ENCODE measurements at regions not wholly inside any gene's neighbourhood (a gene's known extent, or its start where the extent isn't known, plus 50 kb on each side); places are given as distances from the start of the nearest gene placed in this dataset.

GRCh38 chr6:96330884-96331283 lies 190.7 kb upstream of the UFL1 start:
- Histone ChIP-seq H3K27me3 (ENCODE audit: insufficient read depth, poor library complexity, severe bottlenecking) (no peaks in the 10 kb centered on the region), H3K4me3 (replicated peaks; ENCODE audit: insufficient read depth, low read length) (no peak overlapping the region), H3K27ac (replicated peaks) (no peak overlapping the region)
- DNase-seq (ENCODE audit: low read depth in 1 of 2, low spot score in 1 of 2) = no peak
- TF ChIP-seq, protein P1, sequence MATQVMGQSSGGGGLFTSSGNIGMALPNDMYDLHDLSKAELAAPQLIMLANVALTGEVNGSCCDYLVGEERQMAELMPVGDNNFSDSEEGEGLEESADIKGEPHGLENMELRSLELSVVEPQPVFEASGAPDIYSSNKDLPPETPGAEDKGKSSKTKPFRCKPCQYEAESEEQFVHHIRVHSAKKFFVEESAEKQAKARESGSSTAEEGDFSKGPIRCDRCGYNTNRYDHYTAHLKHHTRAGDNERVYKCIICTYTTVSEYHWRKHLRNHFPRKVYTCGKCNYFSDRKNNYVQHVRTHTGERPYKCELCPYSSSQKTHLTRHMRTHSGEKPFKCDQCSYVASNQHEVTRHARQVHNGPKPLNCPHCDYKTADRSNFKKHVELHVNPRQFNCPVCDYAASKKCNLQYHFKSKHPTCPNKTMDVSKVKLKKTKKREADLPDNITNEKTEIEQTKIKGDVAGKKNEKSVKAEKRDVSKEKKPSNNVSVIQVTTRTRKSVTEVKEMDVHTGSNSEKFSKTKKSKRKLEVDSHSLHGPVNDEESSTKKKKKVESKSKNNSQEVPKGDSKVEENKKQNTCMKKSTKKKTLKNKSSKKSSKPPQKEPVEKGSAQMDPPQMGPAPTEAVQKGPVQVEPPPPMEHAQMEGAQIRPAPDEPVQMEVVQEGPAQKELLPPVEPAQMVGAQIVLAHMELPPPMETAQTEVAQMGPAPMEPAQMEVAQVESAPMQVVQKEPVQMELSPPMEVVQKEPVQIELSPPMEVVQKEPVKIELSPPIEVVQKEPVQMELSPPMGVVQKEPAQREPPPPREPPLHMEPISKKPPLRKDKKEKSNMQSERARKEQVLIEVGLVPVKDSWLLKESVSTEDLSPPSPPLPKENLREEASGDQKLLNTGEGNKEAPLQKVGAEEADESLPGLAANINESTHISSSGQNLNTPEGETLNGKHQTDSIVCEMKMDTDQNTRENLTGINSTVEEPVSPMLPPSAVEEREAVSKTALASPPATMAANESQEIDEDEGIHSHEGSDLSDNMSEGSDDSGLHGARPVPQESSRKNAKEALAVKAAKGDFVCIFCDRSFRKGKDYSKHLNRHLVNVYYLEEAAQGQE (IDR thresholded peaks at IDR 0.05; ENCODE audit: insufficient replicate concordance, low read depth) = no peak
- TF ChIP-seq POLR2AphosphoS5 (IDR thresholded peaks at IDR 0.05; ENCODE audit: low read depth) = no peak
- no peak for TF ChIP-seq SPI1 (IDR thresholded peaks at IDR 0.05; ENCODE audit: borderline replicate concordance, low read depth)
- TF ChIP-seq GABPA (IDR thresholded peaks at IDR 0.05; ENCODE audit: low read depth) = no peak
- TF ChIP-seq, protein P2, sequence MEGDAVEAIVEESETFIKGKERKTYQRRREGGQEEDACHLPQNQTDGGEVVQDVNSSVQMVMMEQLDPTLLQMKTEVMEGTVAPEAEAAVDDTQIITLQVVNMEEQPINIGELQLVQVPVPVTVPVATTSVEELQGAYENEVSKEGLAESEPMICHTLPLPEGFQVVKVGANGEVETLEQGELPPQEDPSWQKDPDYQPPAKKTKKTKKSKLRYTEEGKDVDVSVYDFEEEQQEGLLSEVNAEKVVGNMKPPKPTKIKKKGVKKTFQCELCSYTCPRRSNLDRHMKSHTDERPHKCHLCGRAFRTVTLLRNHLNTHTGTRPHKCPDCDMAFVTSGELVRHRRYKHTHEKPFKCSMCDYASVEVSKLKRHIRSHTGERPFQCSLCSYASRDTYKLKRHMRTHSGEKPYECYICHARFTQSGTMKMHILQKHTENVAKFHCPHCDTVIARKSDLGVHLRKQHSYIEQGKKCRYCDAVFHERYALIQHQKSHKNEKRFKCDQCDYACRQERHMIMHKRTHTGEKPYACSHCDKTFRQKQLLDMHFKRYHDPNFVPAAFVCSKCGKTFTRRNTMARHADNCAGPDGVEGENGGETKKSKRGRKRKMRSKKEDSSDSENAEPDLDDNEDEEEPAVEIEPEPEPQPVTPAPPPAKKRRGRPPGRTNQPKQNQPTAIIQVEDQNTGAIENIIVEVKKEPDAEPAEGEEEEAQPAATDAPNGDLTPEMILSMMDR (IDR thresholded peaks at IDR 0.05; ENCODE audit: insufficient read depth, low read length) = no peak

DNA sequence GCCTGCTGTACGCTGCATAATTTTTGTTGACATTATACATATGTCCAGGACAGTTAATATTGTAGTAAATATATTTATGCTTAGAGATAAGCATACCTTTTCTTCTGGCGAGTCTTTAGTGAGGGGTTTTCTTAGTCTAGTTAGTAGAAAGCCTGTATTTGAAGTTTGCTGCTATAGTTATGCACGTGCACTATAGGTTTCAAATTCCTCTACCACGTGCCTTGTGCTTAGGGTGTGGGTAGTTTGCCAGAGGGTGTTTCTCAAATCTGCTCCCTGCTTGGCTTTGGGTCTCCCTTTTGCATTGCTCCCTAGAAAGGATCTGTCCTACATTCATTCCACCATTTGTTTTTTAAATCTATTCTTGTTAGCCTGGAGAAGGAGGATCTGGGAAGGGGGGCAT lies 181.4 kb upstream of the UFL1 start:
- Histone ChIP-seq H3K27ac (replicated peaks) (no peak overlapping the region), H3K27me3 (ENCODE audit: insufficient read depth, poor library complexity, severe bottlenecking) (no peaks in the 10 kb centered on the region), H3K4me3 (replicated peaks; ENCODE audit: insufficient read depth, low read length) (no peak overlapping the region)
- DNase-seq (ENCODE audit: low read depth in 1 of 2, low spot score in 1 of 2) = no peak
- no peak for TF ChIP-seq SPI1 (IDR thresholded peaks at IDR 0.05; ENCODE audit: borderline replicate concordance, low read depth)
- no peak for TF ChIP-seq GABPA (IDR thresholded peaks at IDR 0.05; ENCODE audit: low read depth)
- TF ChIP-seq, protein P2 (IDR thresholded peaks at IDR 0.05; ENCODE audit: insufficient read depth, low read length) = no peak
- no peak for TF ChIP-seq POLR2AphosphoS5 (IDR thresholded peaks at IDR 0.05; ENCODE audit: low read depth)
- TF ChIP-seq, protein P1 (IDR thresholded peaks at IDR 0.05; ENCODE audit: insufficient replicate concordance, low read depth) = no peak

- TF ChIP-seq, protein P2 (IDR thresholded peaks at IDR 0.05; ENCODE audit: insufficient read depth, low read length) = no peak
- TF ChIP-seq GABPA (IDR thresholded peaks at IDR 0.05; ENCODE audit: low read depth) = no peak
- TF ChIP-seq, protein P1 (IDR thresholded peaks at IDR 0.05; ENCODE audit: insufficient replicate concordance, low read depth) = no peak
- TF ChIP-seq POLR2AphosphoS5 (IDR thresholded peaks at IDR 0.05; ENCODE audit: low read depth) = no peak
- TF ChIP-seq SPI1 (IDR thresholded peaks at IDR 0.05; ENCODE audit: borderline replicate concordance, low read depth) = no peak
- Histone ChIP-seq H3K27ac (replicated peaks) (no peak overlapping the region), H3K27me3 (ENCODE audit: insufficient read depth, poor library complexity, severe bottlenecking) (no peaks in the 10 kb centered on the region), H3K4me3 (replicated peaks; ENCODE audit: insufficient read depth, low read length) (no peak overlapping the region)
- DNase-seq (ENCODE audit: low read depth in 1 of 2, low spot score in 1 of 2) = no peak
Observed at GRCh38 chr6:96345501-96345900, 176.1 kb upstream of the UFL1 start.
